SK-N-MC (cell line): ENCODE measurements at regions not wholly inside any gene's neighbourhood (a gene's known extent, or its start where the extent isn't known, plus 50 kb on each side); places are given as distances from the start of the nearest gene placed in this dataset.

Source experiments
- EZH2 ChIP-seq: fragments of 200-600 bp; sonication (generic); IDR thresholded peaks from one replicate; pipeline ENCODE4 v1.6.1; 2017; ENCODE audit warnings: antibody characterized with exemption
- POLR2AphosphoS5 ChIP-seq: IDR thresholded peaks from 2 replicates; pipeline ENCODE4 v1.6.1; 2012; ENCODE audit warnings: mild to moderate bottlenecking, low read depth, low read length, borderline replicate concordance

GRCh38 chr1:71224741-71225377, 144.0 kb upstream of the ZRANB2 start:
- TF ChIP-seq EZH2 (no peak), POLR2AphosphoS5 (no peak)
